GM19240 (cell line): ENCODE measurements at regions not wholly inside any gene's neighbourhood (a gene's known extent, or its start where the extent isn't known, plus 50 kb on each side); places are given as distances from the start of the nearest gene placed in this dataset.
"Not testable (repeated sequence)": the region's sequence is repeated elsewhere in the genome, so short reads cannot be mapped to it uniquely, and the experiment has no call there.

Experiments used
- DNase-seq: peaks from one replicate; pipeline ENCODE4 v3.0.0; 2011; ENCODE audit warnings: low spot score; ENCODE audit not compliant: insufficient read length

DNA sequence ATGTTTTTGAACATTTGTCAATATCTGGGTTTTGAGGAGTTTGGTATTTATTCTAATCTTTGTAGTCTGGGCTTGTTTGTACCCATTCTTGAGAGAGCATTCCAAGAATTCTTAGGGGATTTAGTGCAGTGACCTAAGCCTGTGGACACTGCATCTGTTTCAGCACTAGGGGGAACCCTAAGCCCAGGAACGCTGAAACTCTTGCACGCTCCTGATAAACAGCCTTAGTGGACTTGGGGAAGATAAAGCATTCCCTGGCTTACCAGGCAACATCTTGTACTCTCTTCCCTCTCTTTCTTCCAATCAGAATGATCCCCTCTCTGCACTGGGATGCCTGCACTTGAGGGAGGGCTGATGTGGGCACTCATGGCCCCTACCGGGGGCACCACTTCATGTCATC, 654.9 kb upstream of the HTR2C start:
- DNase-seq, result peak; percentile 2

GRCh38 chrX:113920661-113921060, 663.2 kb upstream of the HTR2C start:
- DNase-seq, result no peak

DNA sequence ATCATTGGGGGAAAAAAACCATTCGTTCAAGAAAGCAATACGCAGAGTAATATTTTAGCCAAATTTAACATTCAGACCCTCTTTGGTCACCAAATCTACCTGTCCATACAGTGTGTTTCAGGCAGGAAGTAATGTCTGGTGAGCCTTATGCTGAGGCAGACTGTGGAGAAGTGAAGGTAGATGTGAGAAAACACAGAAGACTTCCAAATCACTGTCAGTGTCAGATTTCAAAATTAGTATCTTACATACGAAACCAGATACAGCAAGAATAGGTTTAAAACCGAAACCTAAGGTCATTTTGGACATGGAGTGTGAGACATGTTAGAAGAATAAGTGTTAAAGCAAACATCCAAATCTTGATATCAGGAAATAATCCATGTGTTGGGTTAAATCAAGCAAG, 664.5 kb upstream of the HTR2C start:
- no peak for DNase-seq

DNA sequence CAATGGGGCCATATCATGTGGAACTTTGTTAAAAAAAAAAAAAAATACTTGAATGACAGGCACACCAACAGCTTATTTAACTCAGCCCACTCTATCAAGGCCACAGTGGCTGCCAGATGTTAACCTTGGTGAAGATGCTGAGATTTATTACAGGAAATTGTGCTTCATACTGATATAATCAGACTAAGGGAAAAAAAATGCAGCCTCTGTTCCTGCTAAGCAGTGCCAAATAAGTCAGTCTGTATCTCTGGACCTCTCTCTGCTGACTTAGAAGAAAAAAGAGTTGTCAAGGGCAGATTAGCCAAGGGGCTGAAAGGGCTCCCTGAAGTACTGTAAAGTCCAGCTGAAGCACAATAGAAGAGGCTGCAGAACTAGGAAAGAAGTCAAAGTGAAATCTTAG, 677.7 kb upstream of the HTR2C start:
- DNase-seq, result no peak

DNA sequence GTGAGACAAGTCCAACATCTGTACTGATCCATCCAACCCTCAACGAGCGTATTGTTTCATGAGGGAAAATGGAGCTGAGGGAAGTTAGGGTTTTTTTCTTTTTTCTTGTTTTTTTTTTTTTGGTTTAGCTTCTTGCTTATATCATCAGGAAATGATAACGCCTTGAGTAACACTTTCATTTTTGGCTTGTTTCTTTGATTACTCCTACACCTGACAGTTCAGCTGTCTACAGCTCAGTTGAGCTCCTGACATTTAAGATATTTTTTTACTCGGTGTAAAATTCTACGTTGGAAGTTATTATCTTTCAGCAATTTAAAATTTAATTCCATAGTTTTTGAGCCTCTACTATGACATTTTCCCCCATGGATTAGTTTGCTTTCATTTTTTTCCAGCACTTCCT, 691.0 kb upstream of the HTR2C start:
- DNase-seq, result no peak

DNA sequence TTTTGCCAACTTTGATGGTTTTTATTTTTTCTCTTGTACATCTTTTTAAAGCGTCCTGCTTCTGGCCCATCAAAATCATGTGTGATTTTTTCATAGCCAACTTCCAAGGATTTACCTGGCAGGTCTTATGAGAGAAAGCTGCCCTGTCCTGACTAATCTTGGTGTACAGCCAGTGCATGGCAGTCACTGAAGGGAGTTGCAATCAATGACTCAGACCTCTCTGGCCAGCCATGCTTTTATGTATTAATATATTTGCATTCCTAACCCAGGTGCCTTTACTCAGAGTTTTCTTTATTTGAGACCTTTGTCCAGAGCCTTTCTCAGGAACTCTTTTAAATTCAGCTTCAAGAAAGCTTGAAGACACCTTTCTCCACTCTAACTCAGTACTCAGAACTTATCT, 691.5 kb upstream of the HTR2C start:
- no peak for DNase-seq

- no peak for DNase-seq
Observed at GRCh38 chrX:113873056-113873455, 710.8 kb upstream of the HTR2C start.

DNA sequence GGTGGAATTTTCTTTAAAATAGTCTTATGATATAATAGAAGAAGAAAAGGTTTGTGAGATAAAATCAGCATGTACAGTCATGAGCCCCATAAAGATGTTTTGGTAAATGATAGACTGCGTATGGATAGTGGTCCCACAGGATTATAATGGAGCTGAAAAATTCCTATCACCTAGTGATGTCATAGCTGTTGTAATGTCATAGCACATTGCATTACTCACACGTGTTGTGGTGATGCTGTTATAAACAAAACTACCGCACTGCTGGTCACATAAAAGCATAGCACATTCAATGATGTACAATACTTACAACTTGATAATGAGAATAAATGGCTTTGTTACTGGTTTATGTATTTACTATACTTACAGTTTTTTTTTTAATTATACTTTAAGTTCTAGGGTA, 715.2 kb upstream of the HTR2C start:
- DNase-seq, result no peak

GRCh38 chrX:113868177-113868576, 715.7 kb upstream of the HTR2C start:
- no peak for DNase-seq

DNA sequence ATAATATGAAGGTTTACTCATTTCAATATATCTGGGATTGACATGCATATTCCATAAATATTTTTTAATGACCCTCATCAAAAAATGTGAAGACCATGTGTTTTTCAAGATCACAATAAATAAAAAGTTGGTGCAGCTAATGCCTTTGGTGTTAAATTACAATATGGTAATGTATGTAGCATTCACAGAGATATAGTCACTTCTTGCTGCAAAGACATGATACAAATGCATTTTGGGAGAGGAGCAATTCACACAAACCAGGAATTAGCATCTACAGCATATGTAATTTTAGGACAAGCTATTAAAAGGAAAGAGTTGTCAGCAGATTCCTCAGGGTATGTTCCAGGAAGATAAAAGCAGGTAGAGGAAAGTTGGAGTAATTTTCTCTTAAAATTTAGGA, 734.5 kb upstream of the HTR2C start:
- DNase-seq, result no peak

GRCh38 chrX:113833096-113834055, 750.5 kb upstream of the HTR2C start:
- no peak for DNase-seq

DNA sequence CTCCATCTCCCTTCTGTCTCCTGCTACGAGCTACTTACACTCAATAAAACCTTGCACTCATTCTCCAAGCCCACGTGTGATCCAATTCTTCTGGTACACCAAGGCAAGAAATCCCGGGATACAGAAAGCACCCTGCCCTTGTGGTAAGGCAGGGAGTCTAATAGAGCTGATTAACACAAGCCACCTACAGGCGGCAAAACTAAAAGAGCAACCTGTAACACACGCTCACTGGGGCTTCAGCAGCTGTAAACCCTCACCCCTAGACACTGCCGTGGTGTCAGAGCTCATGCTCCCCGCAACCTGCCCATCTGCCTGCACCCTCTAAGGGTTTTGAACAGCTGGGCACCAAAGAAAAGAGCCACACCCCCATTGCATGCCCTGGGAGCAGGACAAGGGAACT, 755.4 kb upstream of the HTR2C start:
- DNase-seq, result no peak

DNA sequence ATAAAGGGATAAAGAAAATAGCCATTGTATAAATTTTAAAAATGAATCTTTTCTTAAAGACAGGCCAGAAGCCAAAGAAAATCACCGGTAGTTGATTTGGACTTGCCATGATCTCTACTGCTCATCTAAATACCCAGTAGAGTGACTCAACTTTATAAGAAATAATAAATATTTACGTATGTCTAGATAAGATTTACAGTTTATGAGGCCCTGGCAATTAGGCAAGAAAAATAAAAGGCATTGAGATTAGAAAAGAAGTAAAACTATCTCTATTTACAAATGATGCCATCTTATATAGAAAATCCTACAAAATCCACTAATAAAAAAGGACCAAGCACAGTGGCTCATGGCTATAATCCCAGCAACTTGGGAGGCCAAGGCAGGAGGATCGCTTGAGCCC, 765.5 kb upstream of the HTR2C start:
- DNase-seq, result no peak

GRCh38 chrX:113804819-113805218, 779.1 kb upstream of the HTR2C start:
- DNase-seq, result no peak

DNA sequence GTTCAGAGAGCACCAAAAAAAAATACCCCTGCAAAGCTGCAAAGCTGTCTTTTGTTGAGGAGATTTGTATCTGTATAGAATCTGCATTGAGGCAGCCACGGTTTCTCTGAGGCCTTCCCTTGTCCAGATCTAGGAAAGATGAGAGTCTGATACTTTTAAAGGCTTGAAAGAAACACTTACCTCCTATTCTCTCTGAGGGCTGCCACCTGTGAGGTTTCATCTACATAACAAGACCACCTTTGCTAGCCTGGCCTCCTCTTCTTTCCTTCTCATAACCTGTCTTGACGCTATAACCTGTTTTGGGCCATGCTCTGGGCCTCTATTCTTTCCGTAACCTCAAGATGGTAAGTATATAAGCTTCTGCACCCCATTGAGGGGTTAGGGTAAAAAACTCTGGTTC, 779.6 kb upstream of the HTR2C start:
- DNase-seq, result no peak

DNA sequence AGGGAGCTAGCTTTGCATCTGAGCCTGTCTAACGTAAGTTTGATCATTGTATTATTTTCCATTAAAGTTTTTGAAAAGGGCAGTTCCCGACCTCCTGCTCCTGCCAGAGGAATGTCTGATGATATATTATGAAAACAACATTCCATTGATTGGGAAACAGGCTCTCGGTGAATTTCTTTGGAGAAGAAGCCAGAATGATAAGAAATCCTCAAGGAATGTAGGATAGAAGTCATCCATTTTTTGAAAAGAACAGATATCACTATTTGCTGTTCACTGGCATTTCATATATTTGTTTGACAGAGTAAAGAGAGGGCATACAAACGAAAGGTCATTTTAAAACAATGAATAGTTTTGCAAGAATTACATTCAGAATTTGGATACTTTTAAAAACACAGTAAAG, 781.0 kb upstream of the HTR2C start:
- no peak for DNase-seq

DNA sequence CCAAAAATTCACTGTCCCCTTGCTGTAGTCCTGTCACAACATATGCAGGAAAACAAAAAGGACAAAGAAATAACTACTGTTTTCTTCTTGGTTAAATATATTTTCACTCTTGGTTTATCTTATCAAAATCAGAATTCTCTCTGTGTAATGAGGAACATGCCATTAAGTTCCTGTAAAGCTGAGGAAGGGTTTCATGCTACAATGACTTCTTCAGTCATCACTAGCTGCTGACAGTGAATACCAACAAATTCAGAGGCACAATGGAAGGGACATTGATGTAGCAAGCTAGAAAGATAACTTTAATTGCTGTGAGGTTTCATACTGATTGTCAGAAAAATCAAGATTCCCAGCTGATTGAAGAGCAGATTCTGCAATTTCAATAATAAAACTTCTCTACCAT, 782.9 kb upstream of the HTR2C start:
- DNase-seq, result no peak

GRCh38 chrX:113793563-113793962, 790.3 kb upstream of the HTR2C start:
- no peak for DNase-seq

GRCh38 chrX:113790987-113791386, 792.9 kb upstream of the HTR2C start:
- no peak for DNase-seq

DNA sequence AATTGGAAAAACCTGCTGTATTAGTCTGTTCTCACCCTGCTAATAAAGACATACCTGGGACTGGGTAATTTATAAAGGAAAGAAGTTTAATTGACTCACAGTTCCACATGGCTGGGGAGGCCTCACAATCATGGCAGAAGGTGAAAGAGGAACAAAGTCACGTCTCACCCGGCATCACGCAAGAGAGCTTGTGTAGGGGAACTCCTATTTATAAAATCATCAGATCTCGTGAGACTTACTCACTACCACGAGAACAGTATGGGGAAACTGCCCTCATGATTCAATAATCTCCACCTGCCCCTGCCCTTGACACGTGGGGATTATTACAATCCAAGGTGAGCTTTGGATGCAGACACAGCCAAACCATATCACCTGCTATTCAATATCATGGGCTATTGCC, 799.1 kb upstream of the HTR2C start:
- not testable (repeated sequence) for DNase-seq

DNA sequence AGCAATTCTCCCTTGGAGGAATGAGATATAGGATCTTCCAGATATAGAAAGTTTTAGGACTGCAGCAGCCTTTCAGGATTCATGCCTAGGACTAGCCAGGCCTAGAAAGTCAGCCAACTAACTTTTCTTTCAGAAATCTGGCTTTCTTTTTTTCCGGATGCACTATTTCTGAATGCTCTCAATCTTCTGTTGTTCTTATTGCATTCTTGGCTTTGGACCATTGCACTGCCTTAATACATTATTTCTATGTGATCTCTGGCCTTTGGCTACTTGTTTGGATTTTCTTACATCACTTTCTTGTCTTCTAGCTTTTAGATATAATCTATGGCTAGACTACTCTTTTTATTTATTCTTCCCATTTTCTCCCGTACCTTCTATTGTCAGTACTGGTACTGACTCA, 813.1 kb upstream of the HTR2C start:
- DNase-seq, result no peak

- no peak for DNase-seq
Observed at GRCh38 chrX:113770071-113770470, 813.8 kb upstream of the HTR2C start.

DNA sequence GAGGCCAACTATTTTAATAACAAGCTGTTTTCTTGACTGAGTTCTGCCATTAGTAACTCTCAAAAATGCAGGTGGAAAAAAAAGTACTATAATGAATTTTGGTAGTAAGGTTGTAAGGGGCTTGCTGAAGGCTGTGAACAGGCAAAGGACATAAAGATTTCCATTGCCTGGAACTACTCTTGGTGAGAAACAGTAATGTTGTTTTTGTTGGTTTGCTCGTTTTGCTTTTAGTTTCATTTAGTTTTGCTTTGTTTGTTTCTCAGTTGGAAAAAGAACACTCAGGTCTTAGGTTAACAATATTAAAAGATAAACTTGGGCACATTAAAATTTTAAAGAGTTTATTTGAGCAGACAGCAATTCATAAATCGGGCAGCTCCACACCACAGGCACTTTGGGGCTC, 824.5 kb upstream of the HTR2C start:
- no peak for DNase-seq
